ENCODE measurements at regions not wholly inside any gene's neighbourhood (a gene's known extent, or its start where the extent isn't known, plus 50 kb on each side); places are given as distances from the start of the nearest gene placed in this dataset.

DNA sequence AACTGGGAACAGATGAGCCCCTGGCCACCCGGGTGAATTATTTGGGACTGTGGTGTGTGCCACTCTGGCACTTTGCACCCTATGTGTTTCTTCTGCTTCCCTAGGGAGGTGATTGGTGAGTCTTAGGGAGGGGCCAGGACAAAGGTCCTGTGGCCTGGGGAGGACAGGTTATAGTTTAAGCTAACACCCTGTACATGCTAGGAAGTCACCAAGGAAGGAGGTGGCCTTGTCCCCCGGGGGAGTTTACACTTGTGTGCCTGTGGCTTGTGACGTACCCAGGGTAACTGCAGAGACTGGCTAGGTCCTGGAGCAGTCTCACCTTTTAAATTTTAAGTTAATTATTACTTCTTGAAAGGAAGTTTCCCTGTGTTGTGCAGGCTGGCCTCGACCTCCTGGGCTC is 196.2 kb downstream of the BAMBI start:
- TF ChIP-seq CTCF (IDR thresholded peaks at IDR 0.05; ENCODE audit: low read depth, low read length, missing input control) (no peak), JUND (IDR thresholded peaks at IDR 0.05) (peak; percentile 30 to 45), TAF1 (conservative IDR thresholded peaks at IDR 0.05) (no peak)
